ENCODE measurements at regions not wholly inside any gene's neighbourhood (a gene's known extent, or its start where the extent isn't known, plus 50 kb on each side); places are given as distances from the start of the nearest gene placed in this dataset.

DNA sequence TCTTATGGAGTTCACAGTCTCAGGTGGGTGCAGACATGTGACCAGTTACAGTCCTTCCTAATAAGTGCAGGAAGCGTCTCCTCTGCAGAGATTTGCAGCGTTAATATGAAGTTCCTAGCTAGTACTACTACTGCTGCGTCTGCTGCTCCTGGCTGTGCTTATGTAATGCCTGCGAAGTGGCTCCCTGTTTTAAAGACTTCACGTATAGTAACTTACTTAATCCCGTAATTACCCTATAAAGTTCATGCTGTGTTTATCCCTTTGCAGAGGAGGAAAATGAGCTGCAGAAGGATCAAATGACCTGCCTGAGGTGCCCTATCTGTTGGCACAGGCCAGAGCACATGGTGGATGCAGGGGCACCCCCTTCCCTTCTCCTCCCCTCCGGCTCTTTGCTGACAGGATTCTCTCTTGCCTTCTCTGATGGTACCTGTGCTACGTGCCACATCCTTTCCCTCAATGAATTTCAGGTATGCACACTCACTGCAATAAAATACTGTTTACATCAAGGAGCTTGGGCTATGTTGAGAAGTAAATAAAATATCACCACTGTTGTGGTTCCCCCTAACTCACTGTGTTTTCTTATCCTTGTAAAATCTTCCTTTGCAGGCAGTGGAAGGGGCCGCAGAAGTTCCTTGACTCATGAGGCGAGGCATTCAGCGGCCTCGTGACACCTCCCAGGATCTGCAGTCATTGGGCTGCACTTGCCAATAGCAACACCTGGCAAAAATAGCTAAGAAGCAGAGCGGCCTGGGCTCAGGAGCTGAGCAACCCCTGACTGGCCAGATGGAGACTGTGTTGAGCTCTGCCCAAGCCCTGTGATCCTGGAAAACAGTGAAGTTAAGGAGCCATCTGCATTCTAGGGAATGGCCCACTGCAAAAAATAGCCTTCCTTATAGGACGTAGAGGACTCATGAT lies 188.9 kb upstream of the ATP10A start:
- no peak overlapping the region for H2AFZ ChIP-seq (ENCODE audit: low read depth, low read length)
- no peaks in the 10 kb centered on the region for H3K79me2 ChIP-seq (ENCODE audit: insufficient read depth, low read length)
- H3K4me1 ChIP-seq (ENCODE audit: insufficient read depth, low read length), result no peaks in the 10 kb centered on the region
- no peaks in the 10 kb centered on the region for H3K36me3 Mint-ChIP-seq (ENCODE audit: low read depth, unreplicated experiment)
- no peak overlapping the region for H3K27ac ChIP-seq (ENCODE audit: low read depth, low read length)
- H3K27me3 ChIP-seq (ENCODE audit: insufficient read depth, low read length), result no peaks in the 10 kb centered on the region
- no peaks in the 10 kb centered on the region for H3K9me3 ChIP-seq (ENCODE audit: insufficient read depth, low read depth, low read length)
- no peaks in the 10 kb centered on the region for H4K20me1 ChIP-seq (ENCODE audit: insufficient read depth, low read length)
- DNase-seq (ENCODE audit: low read depth) (no peak), FAIRE-seq (no peak)
- no peaks in the 10 kb centered on the region for H3K4me1 Mint-ChIP-seq (ENCODE audit: low read depth, unreplicated experiment)
- no peak overlapping the region for H3K27ac Mint-ChIP-seq (ENCODE audit: unreplicated experiment)
- no peak overlapping the region for H3K9ac ChIP-seq (ENCODE audit: low read length)
- peaks cover 12% of the 10 kb centered on the region for H3K27me3 Mint-ChIP-seq (ENCODE audit: low read depth, unreplicated experiment)
- H3K4me2 ChIP-seq (ENCODE audit: low read length), result no peak overlapping the region
- H3K9me3 Mint-ChIP-seq (ENCODE audit: unreplicated experiment), result no peaks in the 10 kb centered on the region
- no peak for TF ChIP-seq EZH2 (IDR thresholded peaks at IDR 0.05; ENCODE audit: insufficient read depth, low read length)
- TF ChIP-seq, protein P1, sequence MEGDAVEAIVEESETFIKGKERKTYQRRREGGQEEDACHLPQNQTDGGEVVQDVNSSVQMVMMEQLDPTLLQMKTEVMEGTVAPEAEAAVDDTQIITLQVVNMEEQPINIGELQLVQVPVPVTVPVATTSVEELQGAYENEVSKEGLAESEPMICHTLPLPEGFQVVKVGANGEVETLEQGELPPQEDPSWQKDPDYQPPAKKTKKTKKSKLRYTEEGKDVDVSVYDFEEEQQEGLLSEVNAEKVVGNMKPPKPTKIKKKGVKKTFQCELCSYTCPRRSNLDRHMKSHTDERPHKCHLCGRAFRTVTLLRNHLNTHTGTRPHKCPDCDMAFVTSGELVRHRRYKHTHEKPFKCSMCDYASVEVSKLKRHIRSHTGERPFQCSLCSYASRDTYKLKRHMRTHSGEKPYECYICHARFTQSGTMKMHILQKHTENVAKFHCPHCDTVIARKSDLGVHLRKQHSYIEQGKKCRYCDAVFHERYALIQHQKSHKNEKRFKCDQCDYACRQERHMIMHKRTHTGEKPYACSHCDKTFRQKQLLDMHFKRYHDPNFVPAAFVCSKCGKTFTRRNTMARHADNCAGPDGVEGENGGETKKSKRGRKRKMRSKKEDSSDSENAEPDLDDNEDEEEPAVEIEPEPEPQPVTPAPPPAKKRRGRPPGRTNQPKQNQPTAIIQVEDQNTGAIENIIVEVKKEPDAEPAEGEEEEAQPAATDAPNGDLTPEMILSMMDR (IDR thresholded peaks at IDR 0.05; ENCODE audit: insufficient read depth, low read depth, low read length), result no peak
- no peak overlapping the region for H3K4me3 ChIP-seq (ENCODE audit: insufficient read depth, low read depth, low read length)
- no peak overlapping the region for H3K4me3 Mint-ChIP-seq (ENCODE audit: unreplicated experiment)
- H3K36me3 ChIP-seq (ENCODE audit: insufficient read depth, low read length), result no peaks in the 10 kb centered on the region

DNA sequence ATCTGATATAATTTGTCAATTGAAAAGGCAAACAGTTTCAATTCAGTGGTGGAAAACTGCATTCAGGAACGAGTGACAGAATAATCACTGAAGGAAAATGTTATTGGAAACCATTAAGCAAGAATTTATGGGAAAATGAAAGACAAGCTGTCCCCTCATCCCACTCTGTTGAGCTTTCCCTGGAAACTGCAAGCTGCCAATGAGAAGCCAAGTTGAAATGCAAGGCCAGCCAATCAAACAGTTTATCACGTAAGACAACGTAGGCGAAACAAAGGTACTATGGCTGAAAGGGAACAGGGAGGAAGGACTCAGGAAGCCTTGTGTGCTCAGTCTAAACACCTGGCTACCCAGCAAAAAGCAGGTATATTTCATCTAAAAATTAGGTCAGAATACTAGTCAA lies 187.9 kb upstream of the ATP10A start:
- H3K27ac ChIP-seq (ENCODE audit: low read depth, low read length), result no peak overlapping the region
- no peaks in the 10 kb centered on the region for H3K4me1 ChIP-seq (ENCODE audit: insufficient read depth, low read length)
- no peaks in the 10 kb centered on the region for H3K4me1 Mint-ChIP-seq (ENCODE audit: low read depth, unreplicated experiment)
- no peak overlapping the region for H3K4me3 Mint-ChIP-seq (ENCODE audit: unreplicated experiment)
- no peaks in the 10 kb centered on the region for H3K9me3 ChIP-seq (ENCODE audit: insufficient read depth, low read depth, low read length)
- no peak for FAIRE-seq
- H4K20me1 ChIP-seq (ENCODE audit: insufficient read depth, low read length), result no peaks in the 10 kb centered on the region
- no peak overlapping the region for H3K4me2 ChIP-seq (ENCODE audit: low read length)
- H3K36me3 ChIP-seq (ENCODE audit: insufficient read depth, low read length), result no peaks in the 10 kb centered on the region
- no peak overlapping the region for H3K9ac ChIP-seq (ENCODE audit: low read length)
- H3K36me3 Mint-ChIP-seq (ENCODE audit: low read depth, unreplicated experiment), result no peaks in the 10 kb centered on the region
- H3K79me2 ChIP-seq (ENCODE audit: insufficient read depth, low read length), result no peaks in the 10 kb centered on the region
- no peak for DNase-seq (ENCODE audit: low read depth)
- peaks cover 12% of the 10 kb centered on the region for H3K27me3 Mint-ChIP-seq (ENCODE audit: low read depth, unreplicated experiment)
- H3K27ac Mint-ChIP-seq (ENCODE audit: unreplicated experiment), result no peak overlapping the region
- no peaks in the 10 kb centered on the region for H3K9me3 Mint-ChIP-seq (ENCODE audit: unreplicated experiment)
- TF ChIP-seq EZH2 (IDR thresholded peaks at IDR 0.05; ENCODE audit: insufficient read depth, low read length), result no peak
- TF ChIP-seq, protein P1 (IDR thresholded peaks at IDR 0.05; ENCODE audit: insufficient read depth, low read depth, low read length), result no peak
- H3K27me3 ChIP-seq (ENCODE audit: insufficient read depth, low read length), result no peaks in the 10 kb centered on the region
- H3K4me3 ChIP-seq (ENCODE audit: insufficient read depth, low read depth, low read length), result no peak overlapping the region
- H2AFZ ChIP-seq (ENCODE audit: low read depth, low read length), result no peak overlapping the region

Measured in astrocyte (in vitro differentiated cells and primary cell).